ENCODE measurements at regions not wholly inside any gene's neighbourhood (a gene's known extent, or its start where the extent isn't known, plus 50 kb on each side); places are given as distances from the start of the nearest gene placed in this dataset.
"Not testable (repeated sequence)": the region's sequence is repeated elsewhere in the genome, so short reads cannot be mapped to it uniquely, and the experiment has no call there.

DNA sequence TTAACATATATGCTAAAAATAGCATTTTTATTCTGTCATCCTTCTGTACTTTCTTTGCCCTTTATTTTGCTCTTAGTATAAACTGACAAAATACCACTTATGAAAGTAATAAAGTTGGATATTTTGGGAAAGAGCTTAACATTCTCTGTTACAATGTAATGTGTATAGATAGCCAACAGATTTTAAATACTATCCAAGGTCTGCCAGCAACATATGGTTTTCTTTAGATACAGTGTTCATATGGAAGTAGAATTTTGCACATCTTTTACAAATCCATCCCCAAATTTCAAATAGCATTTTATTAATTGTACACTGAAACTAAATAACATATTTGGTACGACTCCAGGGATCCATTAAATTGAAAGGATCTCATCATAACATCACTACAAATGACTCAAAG, 268.6 kb upstream of the PCDH18 start:
- Histone ChIP-seq H3K4me1 (ENCODE audit: control insufficient read depth in 2 of 2, insufficient read depth in 2 of 2, low read length in 1 of 2) (no peaks in the 10 kb centered on the region), H3K36me3 (ENCODE audit: control insufficient read depth in 2 of 2, insufficient read depth in 2 of 2, low read length in 1 of 2) (no peaks in the 10 kb centered on the region), H3K4me3 (ENCODE audit: low read depth in 1 of 2, low read length in 2 of 2) (no peak overlapping the region), H3K27me3 (ENCODE audit: control insufficient read depth in 1 of 2, insufficient read depth in 2 of 2, low read length in 2 of 2) (no peaks in the 10 kb centered on the region), H3K9me3 (ENCODE audit: control insufficient read depth in 2 of 2, insufficient read depth in 1 of 2, low read depth in 1 of 2, low read length in 1 of 2) (no peaks in the 10 kb centered on the region), H3K27ac (ENCODE audit: low read depth in 2 of 2, low read length in 1 of 2) (no peak overlapping the region)
- WGBS, 2 donors = 0 to 40% methylated on average over 1 of the region's 1 CpG

DNA sequence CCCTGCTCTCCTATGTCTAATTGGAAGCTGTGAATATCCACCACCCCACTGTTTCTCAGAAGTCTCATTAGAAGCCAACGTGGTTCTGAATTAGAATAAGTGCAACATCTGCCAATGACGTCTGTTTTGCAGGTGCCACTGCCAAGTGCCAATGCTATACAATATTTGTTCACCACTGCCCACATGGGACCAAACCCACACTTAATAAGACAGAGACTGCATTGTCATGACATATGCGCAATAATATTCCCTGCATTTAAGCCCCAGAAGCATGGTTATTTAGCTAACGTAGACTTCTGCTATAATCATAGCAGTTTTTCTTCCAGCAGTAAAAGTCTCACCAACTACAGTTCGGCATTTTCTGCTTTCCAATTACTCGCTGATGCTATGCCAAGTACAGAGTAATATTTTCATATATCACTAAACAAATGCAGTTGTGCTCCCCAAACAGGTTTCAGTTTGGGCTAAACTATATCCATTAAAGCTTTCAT, 262.5 kb upstream of the PCDH18 start:
- Histone ChIP-seq H3K36me3 (ENCODE audit: control insufficient read depth in 2 of 2, insufficient read depth in 2 of 2, low read length in 1 of 2) (no peaks in the 10 kb centered on the region), H3K4me1 (ENCODE audit: control insufficient read depth in 2 of 2, insufficient read depth in 2 of 2, low read length in 1 of 2) (peaks cover 0 to 3% of the 10 kb centered on the region in 2 donors), H3K27me3 (ENCODE audit: control insufficient read depth in 1 of 2, insufficient read depth in 2 of 2, low read length in 2 of 2) (no peaks in the 10 kb centered on the region), H3K27ac (ENCODE audit: low read depth in 2 of 2, low read length in 1 of 2) (no peak overlapping the region), H3K4me3 (ENCODE audit: low read depth in 1 of 2, low read length in 2 of 2) (no peak overlapping the region), H3K9me3 (ENCODE audit: control insufficient read depth in 2 of 2, insufficient read depth in 1 of 2, low read depth in 1 of 2, low read length in 1 of 2) (no peaks in the 10 kb centered on the region)
- WGBS, 2 donors = 39 to 56% methylated on average over 6 of the region's 6 CpGs

DNA sequence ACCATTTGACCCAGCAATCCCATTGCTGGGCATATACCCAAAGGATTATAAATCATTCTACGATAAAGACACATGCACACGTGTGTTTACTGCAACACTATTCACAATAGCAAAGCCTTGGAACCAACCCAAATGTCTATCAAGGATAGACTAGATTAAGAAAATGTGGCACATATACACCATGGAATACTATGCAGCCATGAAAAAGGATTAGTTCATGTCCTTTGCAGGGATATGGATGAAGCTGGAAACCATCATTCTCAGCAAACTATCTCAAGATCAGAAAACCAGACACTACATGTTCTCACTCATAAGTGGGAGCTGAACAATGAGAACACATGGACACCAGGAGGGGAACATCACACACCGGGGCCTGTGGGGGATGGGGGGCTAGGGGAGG, 257.0 kb upstream of the PCDH18 start:
- not testable (repeated sequence) for H3K9me3 ChIP-seq (ENCODE audit: control insufficient read depth in 2 of 2, insufficient read depth in 1 of 2, low read depth in 1 of 2, low read length in 1 of 2); H3K4me1 ChIP-seq (ENCODE audit: control insufficient read depth in 2 of 2, insufficient read depth in 2 of 2, low read length in 1 of 2); H3K36me3 ChIP-seq (ENCODE audit: control insufficient read depth in 2 of 2, insufficient read depth in 2 of 2, low read length in 1 of 2); H3K27me3 ChIP-seq (ENCODE audit: control insufficient read depth in 1 of 2, insufficient read depth in 2 of 2, low read length in 2 of 2); H3K27ac ChIP-seq (ENCODE audit: low read depth in 2 of 2, low read length in 1 of 2); H3K4me3 ChIP-seq (ENCODE audit: low read depth in 1 of 2, low read length in 2 of 2)
- WGBS, 2 donors = 70 to 78% methylated on average over 3 of the region's 3 CpGs

DNA sequence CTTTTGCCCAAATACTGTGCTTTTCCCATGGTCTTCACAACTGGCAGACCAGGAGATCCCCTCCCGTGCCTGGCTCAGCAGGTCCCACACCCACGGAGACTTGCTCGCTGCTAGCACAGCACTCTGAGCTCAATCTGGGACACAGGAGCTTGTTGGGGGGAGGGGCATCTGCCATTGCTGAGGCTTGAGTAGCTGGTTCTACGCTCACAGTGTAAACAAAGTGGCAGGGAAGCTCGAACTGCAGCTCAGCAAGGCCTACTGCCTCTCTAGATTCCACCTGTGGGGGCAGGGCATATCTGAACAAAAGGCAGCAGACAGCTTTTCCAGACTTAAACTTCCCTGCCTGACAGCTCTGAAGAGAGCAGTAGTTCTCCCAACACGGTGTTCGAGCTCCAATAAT, 251.6 kb upstream of the PCDH18 start:
- not testable (repeated sequence) for H3K27ac ChIP-seq (ENCODE audit: low read depth in 2 of 2, low read length in 1 of 2); H3K9me3 ChIP-seq (ENCODE audit: control insufficient read depth in 2 of 2, insufficient read depth in 1 of 2, low read depth in 1 of 2, low read length in 1 of 2); H3K4me3 ChIP-seq (ENCODE audit: low read depth in 1 of 2, low read length in 2 of 2); H3K36me3 ChIP-seq (ENCODE audit: control insufficient read depth in 2 of 2, insufficient read depth in 2 of 2, low read length in 1 of 2); H3K27me3 ChIP-seq (ENCODE audit: control insufficient read depth in 1 of 2, insufficient read depth in 2 of 2, low read length in 2 of 2); H3K4me1 ChIP-seq (ENCODE audit: control insufficient read depth in 2 of 2, insufficient read depth in 2 of 2, low read length in 1 of 2)
- 68 to 83% methylated on average over 7 of the region's 7 CpGs for WGBS, 2 donors

DNA sequence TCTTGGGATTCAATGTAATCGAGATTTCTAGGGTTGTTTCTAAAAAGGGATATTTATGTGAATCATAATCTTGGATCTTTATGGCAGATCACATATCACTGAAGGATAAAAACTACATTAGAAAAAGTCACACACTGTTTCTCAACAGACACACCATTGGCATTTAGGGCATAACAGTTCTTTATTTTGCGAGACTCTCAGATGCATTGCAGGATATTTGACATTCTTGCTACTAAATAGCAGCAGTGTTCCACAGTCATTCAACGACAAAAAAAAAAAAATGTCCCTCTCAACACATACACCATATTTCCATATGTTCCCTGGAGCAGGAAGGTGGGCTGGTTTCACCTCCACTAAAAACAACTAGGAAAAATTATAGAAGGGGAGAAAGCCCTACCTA, 243.4 kb upstream of the PCDH18 start:
- no peaks in the 10 kb centered on the region for H3K9me3 ChIP-seq (ENCODE audit: control insufficient read depth in 2 of 2, insufficient read depth in 1 of 2, low read depth in 1 of 2, low read length in 1 of 2)
- 72 to 75% methylated on average over 3 of the region's 3 CpGs for WGBS, 2 donors
- H3K27ac ChIP-seq (ENCODE audit: low read depth in 2 of 2, low read length in 1 of 2) = no peak overlapping the region
- H3K36me3 ChIP-seq (ENCODE audit: control insufficient read depth in 2 of 2, insufficient read depth in 2 of 2, low read length in 1 of 2) = no peaks in the 10 kb centered on the region
- no peaks in the 10 kb centered on the region for H3K27me3 ChIP-seq (ENCODE audit: control insufficient read depth in 1 of 2, insufficient read depth in 2 of 2, low read length in 2 of 2)
- no peak overlapping the region for H3K4me3 ChIP-seq (ENCODE audit: low read depth in 1 of 2, low read length in 2 of 2)
- H3K4me1 ChIP-seq (ENCODE audit: control insufficient read depth in 2 of 2, insufficient read depth in 2 of 2, low read length in 1 of 2) = no peaks in the 10 kb centered on the region

DNA sequence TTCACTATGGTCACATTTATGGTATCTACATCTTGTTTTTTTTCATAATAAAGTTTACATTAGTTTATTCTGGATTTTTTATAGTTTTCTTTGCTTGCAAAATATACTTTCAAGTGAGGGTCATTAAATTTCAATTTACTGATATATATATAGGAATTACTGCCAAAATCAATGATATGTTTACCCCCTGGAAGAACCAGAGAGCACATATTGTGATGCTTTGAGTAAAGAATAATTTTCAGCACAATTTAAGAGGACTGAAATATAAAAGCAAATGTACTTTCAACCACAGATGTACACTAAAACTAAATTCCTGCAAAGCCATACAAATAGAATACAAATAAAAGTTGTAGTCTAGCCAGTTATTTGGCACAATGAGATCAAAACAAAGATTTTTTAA, 242.2 kb upstream of the PCDH18 start:
- Histone ChIP-seq H3K27me3 (ENCODE audit: control insufficient read depth in 1 of 2, insufficient read depth in 2 of 2, low read length in 2 of 2) (no peaks in the 10 kb centered on the region), H3K4me3 (ENCODE audit: low read depth in 1 of 2, low read length in 2 of 2) (no peak overlapping the region)

DNA sequence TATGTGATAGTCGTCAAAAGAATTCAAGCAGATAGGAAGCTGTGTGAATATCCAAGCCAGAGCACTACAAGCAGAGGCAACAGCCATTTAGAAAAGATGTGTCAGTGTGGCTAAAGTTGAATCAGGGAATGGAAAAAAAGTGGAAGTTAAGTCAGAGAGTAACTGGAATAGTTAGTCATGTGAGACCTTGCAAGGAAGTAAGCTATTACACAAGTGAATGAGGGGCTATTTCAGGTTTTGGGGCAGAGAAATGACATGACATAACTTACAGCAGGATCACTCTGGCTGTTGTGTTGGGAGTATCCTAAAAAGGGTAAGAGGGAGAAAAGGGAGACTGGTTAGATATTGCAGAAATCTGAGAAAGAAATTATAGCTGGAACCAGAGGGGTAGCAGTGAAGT, 236.6 kb upstream of the PCDH18 start:
- Histone ChIP-seq H3K4me1 (ENCODE audit: control insufficient read depth in 2 of 2, insufficient read depth in 2 of 2, low read length in 1 of 2) (no peaks in the 10 kb centered on the region), H3K4me3 (ENCODE audit: low read depth in 1 of 2, low read length in 2 of 2) (no peak overlapping the region), H3K27ac (ENCODE audit: low read depth in 2 of 2, low read length in 1 of 2) (no peak overlapping the region), H3K9me3 (ENCODE audit: control insufficient read depth in 2 of 2, insufficient read depth in 1 of 2, low read depth in 1 of 2, low read length in 1 of 2) (no peaks in the 10 kb centered on the region), H3K36me3 (ENCODE audit: control insufficient read depth in 2 of 2, insufficient read depth in 2 of 2, low read length in 1 of 2) (no peaks in the 10 kb centered on the region), H3K27me3 (ENCODE audit: control insufficient read depth in 1 of 2, insufficient read depth in 2 of 2, low read length in 2 of 2) (no peaks in the 10 kb centered on the region)
- 85 to 89% methylated on average over 1 of the region's 1 CpG for WGBS, 2 donors

More for the DNA sequence above, 242.2 kb upstream of the PCDH18 start:
- no peak overlapping the region for H3K27ac ChIP-seq (ENCODE audit: low read depth in 2 of 2, low read length in 1 of 2)
- H3K36me3 ChIP-seq (ENCODE audit: control insufficient read depth in 2 of 2, insufficient read depth in 2 of 2, low read length in 1 of 2) = no peaks in the 10 kb centered on the region
- no peaks in the 10 kb centered on the region for H3K4me1 ChIP-seq (ENCODE audit: control insufficient read depth in 2 of 2, insufficient read depth in 2 of 2, low read length in 1 of 2)
- H3K9me3 ChIP-seq (ENCODE audit: control insufficient read depth in 2 of 2, insufficient read depth in 1 of 2, low read depth in 1 of 2, low read length in 1 of 2) = no peaks in the 10 kb centered on the region

DNA sequence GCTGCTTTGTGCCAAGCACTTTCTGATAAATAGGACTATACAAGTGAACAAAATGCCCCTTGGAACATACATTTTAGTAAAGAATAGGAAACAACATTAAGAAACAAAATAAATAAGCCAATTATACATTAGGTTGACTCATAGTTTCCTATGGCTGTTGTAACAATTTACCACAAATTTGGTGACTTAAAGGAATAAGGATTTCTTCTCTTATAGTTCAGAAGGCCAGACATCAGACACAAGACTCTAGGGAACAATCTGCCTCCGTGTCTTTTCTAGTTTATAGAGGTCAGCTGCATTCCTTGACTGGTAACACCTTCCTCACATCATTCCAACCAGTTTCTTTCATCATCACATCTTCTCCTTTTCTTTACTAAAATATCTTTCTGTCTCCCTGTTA, 235.9 kb upstream of the PCDH18 start:
- H3K4me1 ChIP-seq (ENCODE audit: control insufficient read depth in 2 of 2, insufficient read depth in 2 of 2, low read length in 1 of 2) = no peaks in the 10 kb centered on the region
- no peaks in the 10 kb centered on the region for H3K9me3 ChIP-seq (ENCODE audit: control insufficient read depth in 2 of 2, insufficient read depth in 1 of 2, low read depth in 1 of 2, low read length in 1 of 2)
- H3K27ac ChIP-seq (ENCODE audit: low read depth in 2 of 2, low read length in 1 of 2) = no peak overlapping the region
- H3K4me3 ChIP-seq (ENCODE audit: low read depth in 1 of 2, low read length in 2 of 2) = no peak overlapping the region
- H3K27me3 ChIP-seq (ENCODE audit: control insufficient read depth in 1 of 2, insufficient read depth in 2 of 2, low read length in 2 of 2) = no peaks in the 10 kb centered on the region
- no peaks in the 10 kb centered on the region for H3K36me3 ChIP-seq (ENCODE audit: control insufficient read depth in 2 of 2, insufficient read depth in 2 of 2, low read length in 1 of 2)
- 71 to 72% methylated on average over 1 of the region's 1 CpG for WGBS, 2 donors

DNA sequence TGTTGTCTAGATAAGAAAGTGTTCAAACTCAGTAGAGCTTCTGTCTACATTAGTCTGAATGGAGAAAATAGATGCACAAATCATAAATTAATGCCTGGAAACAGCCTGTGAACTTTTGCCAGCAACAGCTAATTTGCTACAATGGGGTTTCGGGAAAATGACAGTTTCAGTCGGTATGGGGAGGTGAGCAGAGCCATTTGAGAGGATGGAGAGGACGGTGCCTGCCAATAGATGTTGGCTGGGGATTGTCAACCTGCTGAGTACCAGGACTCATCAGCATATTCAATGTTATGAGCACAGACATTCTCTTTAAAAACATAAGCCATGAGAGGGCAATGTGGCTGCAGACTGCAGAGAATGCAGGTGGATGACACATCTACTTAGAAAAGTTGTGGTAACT, 230.3 kb upstream of the PCDH18 start:
- no peaks in the 10 kb centered on the region for H3K36me3 ChIP-seq (ENCODE audit: control insufficient read depth in 2 of 2, insufficient read depth in 2 of 2, low read length in 1 of 2)
- no peaks in the 10 kb centered on the region for H3K27me3 ChIP-seq (ENCODE audit: control insufficient read depth in 1 of 2, insufficient read depth in 2 of 2, low read length in 2 of 2)
- H3K4me3 ChIP-seq (ENCODE audit: low read depth in 1 of 2, low read length in 2 of 2) = no peak overlapping the region
- 55 to 73% methylated on average over 3 of the region's 3 CpGs for WGBS, 2 donors
- no peaks in the 10 kb centered on the region for H3K9me3 ChIP-seq (ENCODE audit: control insufficient read depth in 2 of 2, insufficient read depth in 1 of 2, low read depth in 1 of 2, low read length in 1 of 2)
- H3K27ac ChIP-seq (ENCODE audit: low read depth in 2 of 2, low read length in 1 of 2) = no peak overlapping the region
- H3K4me1 ChIP-seq (ENCODE audit: control insufficient read depth in 2 of 2, insufficient read depth in 2 of 2, low read length in 1 of 2) = no peaks in the 10 kb centered on the region

DNA sequence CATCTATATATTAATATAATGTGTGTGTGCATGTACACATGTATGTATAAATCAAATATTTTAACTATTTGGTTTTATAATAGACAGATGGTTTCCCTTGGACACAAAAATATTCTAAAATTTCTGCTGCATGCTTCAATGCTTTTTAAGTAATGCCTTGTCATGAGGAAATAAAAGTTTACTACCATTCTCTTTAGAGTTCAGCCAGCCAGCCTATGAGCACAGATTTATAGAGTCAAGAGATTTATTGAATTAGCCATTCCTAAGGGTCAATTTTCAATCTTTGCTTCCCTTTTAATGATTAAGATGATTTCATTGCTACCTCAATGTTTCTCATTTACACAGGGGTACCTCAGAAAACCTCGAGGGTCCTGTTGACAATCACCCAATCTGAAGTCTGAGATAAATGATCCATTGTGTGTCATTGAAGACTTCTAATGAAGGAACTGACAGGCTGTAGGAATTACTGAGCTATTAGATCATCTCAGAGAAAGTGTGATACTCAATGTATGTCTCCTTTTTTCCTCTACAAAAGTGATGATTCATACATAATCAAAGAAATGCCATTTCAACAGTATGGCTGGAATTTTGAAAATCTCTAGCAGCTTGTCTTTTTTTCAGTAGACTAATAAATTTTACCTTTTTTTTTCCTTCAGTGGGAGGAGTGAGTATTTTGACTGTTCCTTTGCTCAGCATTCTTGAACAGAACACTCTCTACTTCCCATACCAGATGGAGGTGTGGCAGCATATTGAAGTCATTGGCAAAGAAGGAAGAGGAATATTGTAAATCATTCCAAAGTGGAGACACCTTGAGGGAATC, 222.6 kb upstream of the PCDH18 start:
- no peak overlapping the region for H3K27ac ChIP-seq (ENCODE audit: low read depth in 2 of 2, low read length in 1 of 2)
- no peaks in the 10 kb centered on the region for H3K9me3 ChIP-seq (ENCODE audit: control insufficient read depth in 2 of 2, insufficient read depth in 1 of 2, low read depth in 1 of 2, low read length in 1 of 2)
- no peak overlapping the region for H3K4me3 ChIP-seq (ENCODE audit: low read depth in 1 of 2, low read length in 2 of 2)
- WGBS, 2 donors = 41 to 45% methylated on average over 1 of the region's 1 CpG
- H3K4me1 ChIP-seq (ENCODE audit: control insufficient read depth in 2 of 2, insufficient read depth in 2 of 2, low read length in 1 of 2) = no peaks in the 10 kb centered on the region
- no peaks in the 10 kb centered on the region for H3K27me3 ChIP-seq (ENCODE audit: control insufficient read depth in 1 of 2, insufficient read depth in 2 of 2, low read length in 2 of 2)
- no peaks in the 10 kb centered on the region for H3K36me3 ChIP-seq (ENCODE audit: control insufficient read depth in 2 of 2, insufficient read depth in 2 of 2, low read length in 1 of 2)

All from esophagus (tissue), 2 donors.